GM06990 (cell line): ENCODE measurements at regions not wholly inside any gene's neighbourhood (a gene's known extent, or its start where the extent isn't known, plus 50 kb on each side); places are given as distances from the start of the nearest gene placed in this dataset.

ENCODE experiments used
- DNase-seq: peaks from one replicate; pipeline ENCODE4 v3.0.0-alpha.2; 2011; ENCODE audit not compliant: insufficient read length; ENCODE audit errors: extremely low read depth
- H3K27me3 ChIP-seq: replicated peaks from 2 replicates; pipeline ENCODE4 v1.6.0; 2011; ENCODE audit warnings: low read length; ENCODE audit not compliant: control insufficient read depth, insufficient read depth
- H3K36me3 ChIP-seq: 2 replicates; pipeline ENCODE4 v1.5.1; 2011; ENCODE audit warnings: low read length; ENCODE audit not compliant: control insufficient read depth, insufficient read depth
- H3K4me3 ChIP-seq: replicated peaks from 2 replicates; pipeline ENCODE4 v1.5.1; 2011; ENCODE audit warnings: low read depth, mild to moderate bottlenecking, control low read depth, low read length
- TF ChIP-seq, protein P1 (sequence below): IDR thresholded peaks from 2 replicates; pipeline ENCODE4 v1.5.1; 2011; ENCODE audit warnings: low read length, control low read depth, mild to moderate bottlenecking, inconsistent platforms; ENCODE audit not compliant: insufficient read depth, poor library complexity, severe bottlenecking

DNA sequence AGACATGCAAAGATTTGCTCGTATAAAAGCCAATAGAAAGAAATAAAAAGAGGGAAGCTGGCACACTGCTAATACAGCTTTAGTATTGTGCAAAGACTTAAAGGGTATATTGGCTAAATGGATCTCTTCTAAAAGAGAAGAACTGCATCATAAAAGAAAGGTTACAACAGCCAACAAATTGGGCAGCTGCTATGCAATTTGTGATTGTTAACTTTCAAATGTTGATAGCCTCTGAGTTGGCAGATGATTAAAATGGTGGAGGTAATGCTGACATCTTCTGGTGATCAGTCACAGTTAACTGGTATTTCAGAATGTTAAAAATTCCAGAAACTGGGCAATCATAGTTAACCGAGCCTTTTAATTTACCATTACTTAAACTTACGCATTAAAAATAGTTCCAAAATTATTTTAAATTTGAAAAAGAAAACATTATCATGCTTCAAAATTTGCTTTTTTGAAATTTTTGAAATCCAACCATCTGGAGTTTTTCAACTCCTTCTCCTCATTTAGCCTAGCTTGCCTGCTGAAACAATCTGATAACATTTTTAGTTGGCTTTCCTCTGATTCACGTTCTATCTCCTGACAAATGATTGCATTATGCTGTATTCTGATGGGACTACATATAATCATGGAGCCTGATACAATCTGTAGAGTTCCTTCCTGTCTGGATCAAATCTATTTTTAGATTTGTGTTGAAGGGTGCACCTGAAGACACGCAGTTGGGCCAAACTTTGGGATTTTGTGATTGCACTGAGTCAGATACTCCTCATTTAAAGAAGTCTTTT, 144.0 kb upstream of the PDZRN3 start:
- Histone ChIP-seq H3K4me3 (no peak overlapping the region), H3K36me3 (no peaks in the 10 kb centered on the region), H3K27me3 (no peaks in the 10 kb centered on the region)
- DNase-seq = no peak
- TF ChIP-seq, protein P1, sequence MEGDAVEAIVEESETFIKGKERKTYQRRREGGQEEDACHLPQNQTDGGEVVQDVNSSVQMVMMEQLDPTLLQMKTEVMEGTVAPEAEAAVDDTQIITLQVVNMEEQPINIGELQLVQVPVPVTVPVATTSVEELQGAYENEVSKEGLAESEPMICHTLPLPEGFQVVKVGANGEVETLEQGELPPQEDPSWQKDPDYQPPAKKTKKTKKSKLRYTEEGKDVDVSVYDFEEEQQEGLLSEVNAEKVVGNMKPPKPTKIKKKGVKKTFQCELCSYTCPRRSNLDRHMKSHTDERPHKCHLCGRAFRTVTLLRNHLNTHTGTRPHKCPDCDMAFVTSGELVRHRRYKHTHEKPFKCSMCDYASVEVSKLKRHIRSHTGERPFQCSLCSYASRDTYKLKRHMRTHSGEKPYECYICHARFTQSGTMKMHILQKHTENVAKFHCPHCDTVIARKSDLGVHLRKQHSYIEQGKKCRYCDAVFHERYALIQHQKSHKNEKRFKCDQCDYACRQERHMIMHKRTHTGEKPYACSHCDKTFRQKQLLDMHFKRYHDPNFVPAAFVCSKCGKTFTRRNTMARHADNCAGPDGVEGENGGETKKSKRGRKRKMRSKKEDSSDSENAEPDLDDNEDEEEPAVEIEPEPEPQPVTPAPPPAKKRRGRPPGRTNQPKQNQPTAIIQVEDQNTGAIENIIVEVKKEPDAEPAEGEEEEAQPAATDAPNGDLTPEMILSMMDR = no peak

DNA sequence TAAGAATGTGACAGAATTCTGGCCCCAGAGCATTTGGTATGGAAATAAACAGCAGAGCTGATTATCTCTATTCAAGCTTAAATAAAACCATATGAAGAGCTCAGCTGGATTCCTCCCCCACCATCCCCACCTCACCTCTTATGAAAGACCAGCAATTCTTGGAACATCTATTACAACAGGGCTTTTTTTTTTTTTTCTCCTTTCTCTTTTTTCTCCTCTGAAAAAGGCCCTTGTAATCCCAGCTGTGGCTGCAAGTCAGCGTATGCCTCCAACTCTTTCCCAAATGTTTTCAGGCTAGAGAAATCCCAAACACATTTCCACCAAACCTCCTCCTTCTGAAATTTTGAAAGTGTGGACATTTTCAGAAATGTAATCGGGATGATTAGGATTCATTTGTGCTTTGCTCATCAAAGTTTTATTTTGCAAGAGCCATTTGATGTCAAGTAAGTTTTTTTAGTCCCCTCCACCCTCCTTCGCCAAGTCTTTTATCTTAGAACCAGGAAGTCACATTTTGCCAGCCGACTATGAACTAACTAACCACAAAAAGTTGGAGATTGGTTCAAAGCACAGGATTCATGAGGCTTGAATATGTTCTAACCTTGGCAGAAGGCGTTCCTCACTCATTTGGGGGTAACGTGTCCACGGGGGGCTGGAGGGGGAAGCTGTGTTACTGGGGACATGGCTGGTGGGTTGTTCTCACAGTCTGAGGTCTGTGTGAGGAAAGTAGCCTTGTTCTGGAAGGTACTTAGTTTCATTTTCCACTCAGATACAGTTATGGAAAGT, 142.0 kb upstream of the PDZRN3 start:
- no peak for DNase-seq
- Histone ChIP-seq H3K36me3 (no peaks in the 10 kb centered on the region), H3K4me3 (no peak overlapping the region), H3K27me3 (no peaks in the 10 kb centered on the region)
- TF ChIP-seq, protein P1 = no peak

DNA sequence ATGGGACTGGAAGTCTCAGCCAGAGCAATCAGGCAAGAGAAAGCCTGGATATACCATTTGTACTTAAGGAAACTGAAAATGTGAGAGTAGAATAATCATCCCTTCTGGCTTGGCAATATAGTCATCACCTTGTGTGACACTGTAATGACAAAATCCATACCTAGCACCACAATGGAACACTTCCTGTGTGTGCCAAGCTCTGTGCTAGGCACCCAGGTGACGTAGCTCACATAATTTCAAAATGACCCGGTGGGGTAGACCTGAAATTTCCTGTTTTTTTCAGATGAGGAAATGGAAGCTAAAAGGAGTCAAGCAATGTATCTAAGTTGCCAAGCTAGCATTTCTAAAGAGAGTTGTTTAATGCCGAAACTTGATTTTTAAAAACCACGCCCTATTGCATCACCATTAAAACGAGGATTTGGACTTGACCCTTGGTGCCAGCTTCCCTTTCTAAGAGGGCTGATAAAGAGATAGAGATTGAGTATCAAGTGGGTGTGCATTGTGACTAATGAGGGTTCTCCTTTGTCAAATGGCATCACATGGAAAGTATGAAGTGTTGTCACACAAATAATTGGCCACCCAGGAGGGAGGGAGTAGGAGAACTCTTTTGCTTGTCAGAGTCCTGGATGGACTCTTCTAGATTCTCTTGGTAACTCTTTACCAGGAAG, 141.3 kb upstream of the PDZRN3 start:
- no peak for DNase-seq
- Histone ChIP-seq H3K4me3 (no peak overlapping the region), H3K36me3 (no peaks in the 10 kb centered on the region), H3K27me3 (no peaks in the 10 kb centered on the region)
- TF ChIP-seq, protein P1 = no peak

DNA sequence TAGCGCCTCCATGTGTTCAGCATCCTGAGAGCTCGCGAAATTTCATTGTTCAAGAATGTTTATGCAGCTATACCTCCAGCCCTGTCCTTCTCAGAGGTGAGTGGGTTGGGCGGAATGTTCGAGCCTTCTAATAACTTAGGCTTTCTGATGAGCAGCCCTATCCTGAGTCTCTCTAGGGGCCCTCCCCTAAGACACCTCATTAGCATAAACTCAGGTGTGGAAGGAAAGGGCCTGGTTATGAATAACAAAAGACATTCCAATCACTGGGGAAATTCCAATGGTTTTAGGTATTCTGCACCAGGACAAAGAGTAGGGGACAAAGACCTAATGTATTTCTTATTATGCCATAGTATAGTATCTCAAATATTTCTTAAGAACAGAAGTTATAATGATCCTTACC, 138.1 kb upstream of the PDZRN3 start:
- TF ChIP-seq, protein P1 = no peak
- Histone ChIP-seq H3K4me3 (no peak overlapping the region), H3K36me3 (no peaks in the 10 kb centered on the region), H3K27me3 (no peaks in the 10 kb centered on the region; the same call in 1 of the 2 replicates)
- no peak for DNase-seq

DNA sequence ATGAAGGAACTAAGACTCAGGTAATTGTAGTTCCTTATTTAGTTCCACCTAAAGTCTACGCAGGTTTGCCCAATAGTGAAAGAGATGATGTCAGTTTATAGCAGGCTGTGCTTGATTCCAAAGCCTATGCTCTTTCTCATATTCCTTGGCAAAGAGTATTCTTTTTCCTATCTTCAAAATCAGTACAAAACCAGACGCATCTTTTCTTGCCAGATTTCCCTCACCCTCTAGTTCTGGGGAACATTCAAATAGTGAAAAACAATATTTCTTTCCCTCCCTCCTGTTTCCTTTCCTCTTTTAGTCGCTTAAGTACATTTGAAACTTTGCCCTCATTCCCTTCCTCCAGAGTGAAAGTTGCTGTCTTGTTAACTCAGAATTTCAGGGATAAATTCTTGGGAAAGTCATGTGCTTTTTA, 134.6 kb upstream of the PDZRN3 start:
- H3K27me3 ChIP-seq = no peaks in the 10 kb centered on the region; the same call in 1 of the 2 replicates
- no peak overlapping the region for H3K4me3 ChIP-seq
- DNase-seq = no peak
- no peaks in the 10 kb centered on the region for H3K36me3 ChIP-seq
- TF ChIP-seq, protein P1 = no peak
